Neural cell (in vitro differentiated cells): ENCODE measurements at regions not wholly inside any gene's neighbourhood (a gene's known extent, or its start where the extent isn't known, plus 50 kb on each side); places are given as distances from the start of the nearest gene placed in this dataset.

Source experiments
- H2AFZ ChIP-seq: fragments of 200-600, 300-800 bp; sonication (generic), shearing (Covaris generic); 2 replicates; pipeline ENCODE4 v1.6.0; 2014; ENCODE audit warnings: low read depth, mild to moderate bottlenecking, antibody characterized with exemption, low read length, moderate library complexity
- H3F3A ChIP-seq: fragments of 200-600 bp; shearing (Covaris generic); 2 replicates; pipeline ENCODE4 v1.6.1; 2016; ENCODE audit warnings: mild to moderate bottlenecking, moderate library complexity, mixed read lengths, antibody characterized with exemption, low read length; ENCODE audit not compliant: insufficient read depth, poor library complexity, severe bottlenecking
- H3K27ac ChIP-seq: fragments of 200-600, 300-800 bp; sonication (generic), shearing (Covaris generic); 2 replicates; pipeline ENCODE4 v1.5.1; 2014; ENCODE audit warnings: mild to moderate bottlenecking, low read length, moderate library complexity
- H3K27me3 ChIP-seq: fragments of 300-800, 200-600 bp; sonication (generic), shearing (Covaris generic); 2 replicates; pipeline ENCODE4 v1.6.0; 2014; ENCODE audit warnings: mild to moderate bottlenecking, low read depth, low read length, moderate library complexity; ENCODE audit not compliant: insufficient read depth
- H3K36me3 ChIP-seq: fragments of 300-800, 200-600 bp; sonication (generic), shearing (Covaris generic); 2 replicates; pipeline ENCODE4 v1.5.1; 2014; ENCODE audit warnings: mild to moderate bottlenecking, antibody characterized with exemption, low read length, moderate library complexity; ENCODE audit not compliant: insufficient read depth
- H3K4me2 ChIP-seq: fragments of 300-800, 200-600 bp; sonication (generic), shearing (Covaris generic); 2 replicates; pipeline ENCODE4 v1.6.0; 2014; ENCODE audit warnings: mild to moderate bottlenecking, low read length
- H3K4me3 ChIP-seq: fragments of 300-800, 200-600 bp; sonication (generic), shearing (Covaris generic); 2 replicates; pipeline ENCODE4 v1.5.1; 2014; ENCODE audit warnings: mild to moderate bottlenecking, low read length, moderate library complexity
- H3K79me2 ChIP-seq: fragments of 200-600 bp; shearing (Covaris generic); replicated peaks from 2 replicates; pipeline ENCODE4 v1.6.0; 2014; ENCODE audit warnings: mild to moderate bottlenecking, low read length, moderate library complexity; ENCODE audit not compliant: insufficient read depth
- H3K9ac ChIP-seq: fragments of 300-800, 200-600 bp; sonication (generic), shearing (Covaris generic); 2 replicates; pipeline ENCODE4 v1.6.1; 2016; ENCODE audit warnings: mild to moderate bottlenecking, low read length, mixed read lengths
- H3K9me2 ChIP-seq: fragments of 200-600 bp; shearing (Covaris generic); 2 replicates; pipeline ENCODE4 v1.6.1; 2016; ENCODE audit warnings: mild to moderate bottlenecking, low read length, mixed read lengths; ENCODE audit not compliant: insufficient read depth
- H3K9me3 ChIP-seq: fragments of 200-600, 300-800 bp; sonication (generic), shearing (Covaris generic); 2 replicates; pipeline ENCODE4 v1.6.1; 2016; ENCODE audit warnings: mild to moderate bottlenecking, mixed run types, low read length, moderate library complexity, mixed read lengths
- H4K20me1 ChIP-seq: fragments of 200-600 bp; shearing (Covaris generic); 2 replicates; pipeline ENCODE4 v1.6.1; 2016; ENCODE audit warnings: mild to moderate bottlenecking, mixed run types; ENCODE audit not compliant: insufficient read depth
- EP300 ChIP-seq: fragments of 450-650 bp; conservative IDR thresholded peaks from 2 replicates; pipeline ENCODE4 v1.6.1; 2014; ENCODE audit warnings: antibody characterized with exemption, mild to moderate bottlenecking, moderate library complexity; ENCODE audit not compliant: poor library complexity, severe bottlenecking
- EZH2 ChIP-seq: fragments of 200-600, 300-800 bp; shearing (Covaris generic), sonication (generic); IDR thresholded peaks from 2 replicates; pipeline ENCODE4 v1.6.1; 2014; ENCODE audit warnings: antibody characterized with exemption, low read length, borderline replicate concordance, mild to moderate bottlenecking; ENCODE audit not compliant: insufficient read depth, poor library complexity, severe bottlenecking
- MXI1 ChIP-seq: fragments of 450-650 bp; conservative IDR thresholded peaks from 2 replicates; pipeline ENCODE4 v1.6.1; 2014; ENCODE audit warnings: antibody characterized with exemption, mild to moderate bottlenecking; ENCODE audit not compliant: poor library complexity, severe bottlenecking
- POLR2AphosphoS5 ChIP-seq: IDR thresholded peaks from 2 replicates; pipeline ENCODE4 v1.6.1; 2012
- RAD21 ChIP-seq: fragments of 450-650 bp; conservative IDR thresholded peaks from 2 replicates; pipeline ENCODE4 v1.6.1; 2014; ENCODE audit warnings: antibody characterized with exemption, mild to moderate bottlenecking, moderate library complexity
- SMC3 ChIP-seq: fragments of 450-650 bp; conservative IDR thresholded peaks from 2 replicates; pipeline ENCODE4 v1.6.1; 2014; ENCODE audit warnings: antibody characterized with exemption, mild to moderate bottlenecking, moderate library complexity; ENCODE audit not compliant: poor library complexity
- TAF1 ChIP-seq: IDR thresholded peaks from 2 replicates; pipeline ENCODE4 v1.6.1; 2012; ENCODE audit warnings: low read depth
- TF ChIP-seq, protein P1 (sequence below): fragments of 450-650 bp; IDR thresholded peaks from 2 replicates; pipeline ENCODE4 v1.5.1; 2014; ENCODE audit warnings: antibody characterized with exemption, mild to moderate bottlenecking, moderate library complexity; ENCODE audit not compliant: poor library complexity, severe bottlenecking
- TF ChIP-seq, protein P2 (sequence below): IDR thresholded peaks from 2 replicates; pipeline ENCODE4 v1.6.1; 2012; ENCODE audit warnings: borderline replicate concordance

DNA sequence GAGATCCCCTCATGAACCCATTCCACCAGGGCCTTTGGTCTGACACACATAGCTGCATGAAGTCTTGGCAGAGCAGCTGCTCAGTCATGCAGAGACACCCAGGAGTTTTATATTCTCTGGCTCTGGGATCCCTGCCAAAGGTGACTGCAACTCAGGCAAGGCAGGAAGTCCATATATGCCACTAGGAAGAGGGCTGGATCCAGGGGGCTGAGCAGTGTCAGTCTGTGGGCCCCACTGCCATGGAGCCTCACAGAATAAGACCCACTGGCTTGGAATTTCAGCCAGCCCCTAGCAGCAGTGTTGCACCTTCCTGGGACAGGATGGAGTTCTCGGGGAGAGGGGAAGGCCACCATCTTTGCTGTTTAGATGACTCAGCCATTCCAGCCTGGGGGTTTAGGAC is 199.7 kb downstream of the TBX15 start:
- H3K9ac ChIP-seq, result no peak overlapping the region
- H3F3A ChIP-seq, result no peaks in the 10 kb centered on the region
- H3K79me2 ChIP-seq, result no peaks in the 10 kb centered on the region
- H3K27me3 ChIP-seq, result no peaks in the 10 kb centered on the region
- no peak overlapping the region for H3K4me3 ChIP-seq
- no peaks in the 10 kb centered on the region for H3K9me3 ChIP-seq
- H3K4me2 ChIP-seq, result no peak overlapping the region
- no peaks in the 10 kb centered on the region for H4K20me1 ChIP-seq
- no peak overlapping the region for H2AFZ ChIP-seq
- TF ChIP-seq RAD21 (no peak), EZH2 (no peak), POLR2AphosphoS5 (no peak), TAF1 (no peak), EP300 (no peak), MXI1 (no peak), SMC3 (no peak)
- TF ChIP-seq, protein P1, sequence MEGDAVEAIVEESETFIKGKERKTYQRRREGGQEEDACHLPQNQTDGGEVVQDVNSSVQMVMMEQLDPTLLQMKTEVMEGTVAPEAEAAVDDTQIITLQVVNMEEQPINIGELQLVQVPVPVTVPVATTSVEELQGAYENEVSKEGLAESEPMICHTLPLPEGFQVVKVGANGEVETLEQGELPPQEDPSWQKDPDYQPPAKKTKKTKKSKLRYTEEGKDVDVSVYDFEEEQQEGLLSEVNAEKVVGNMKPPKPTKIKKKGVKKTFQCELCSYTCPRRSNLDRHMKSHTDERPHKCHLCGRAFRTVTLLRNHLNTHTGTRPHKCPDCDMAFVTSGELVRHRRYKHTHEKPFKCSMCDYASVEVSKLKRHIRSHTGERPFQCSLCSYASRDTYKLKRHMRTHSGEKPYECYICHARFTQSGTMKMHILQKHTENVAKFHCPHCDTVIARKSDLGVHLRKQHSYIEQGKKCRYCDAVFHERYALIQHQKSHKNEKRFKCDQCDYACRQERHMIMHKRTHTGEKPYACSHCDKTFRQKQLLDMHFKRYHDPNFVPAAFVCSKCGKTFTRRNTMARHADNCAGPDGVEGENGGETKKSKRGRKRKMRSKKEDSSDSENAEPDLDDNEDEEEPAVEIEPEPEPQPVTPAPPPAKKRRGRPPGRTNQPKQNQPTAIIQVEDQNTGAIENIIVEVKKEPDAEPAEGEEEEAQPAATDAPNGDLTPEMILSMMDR, result no peak
- TF ChIP-seq, protein P2, sequence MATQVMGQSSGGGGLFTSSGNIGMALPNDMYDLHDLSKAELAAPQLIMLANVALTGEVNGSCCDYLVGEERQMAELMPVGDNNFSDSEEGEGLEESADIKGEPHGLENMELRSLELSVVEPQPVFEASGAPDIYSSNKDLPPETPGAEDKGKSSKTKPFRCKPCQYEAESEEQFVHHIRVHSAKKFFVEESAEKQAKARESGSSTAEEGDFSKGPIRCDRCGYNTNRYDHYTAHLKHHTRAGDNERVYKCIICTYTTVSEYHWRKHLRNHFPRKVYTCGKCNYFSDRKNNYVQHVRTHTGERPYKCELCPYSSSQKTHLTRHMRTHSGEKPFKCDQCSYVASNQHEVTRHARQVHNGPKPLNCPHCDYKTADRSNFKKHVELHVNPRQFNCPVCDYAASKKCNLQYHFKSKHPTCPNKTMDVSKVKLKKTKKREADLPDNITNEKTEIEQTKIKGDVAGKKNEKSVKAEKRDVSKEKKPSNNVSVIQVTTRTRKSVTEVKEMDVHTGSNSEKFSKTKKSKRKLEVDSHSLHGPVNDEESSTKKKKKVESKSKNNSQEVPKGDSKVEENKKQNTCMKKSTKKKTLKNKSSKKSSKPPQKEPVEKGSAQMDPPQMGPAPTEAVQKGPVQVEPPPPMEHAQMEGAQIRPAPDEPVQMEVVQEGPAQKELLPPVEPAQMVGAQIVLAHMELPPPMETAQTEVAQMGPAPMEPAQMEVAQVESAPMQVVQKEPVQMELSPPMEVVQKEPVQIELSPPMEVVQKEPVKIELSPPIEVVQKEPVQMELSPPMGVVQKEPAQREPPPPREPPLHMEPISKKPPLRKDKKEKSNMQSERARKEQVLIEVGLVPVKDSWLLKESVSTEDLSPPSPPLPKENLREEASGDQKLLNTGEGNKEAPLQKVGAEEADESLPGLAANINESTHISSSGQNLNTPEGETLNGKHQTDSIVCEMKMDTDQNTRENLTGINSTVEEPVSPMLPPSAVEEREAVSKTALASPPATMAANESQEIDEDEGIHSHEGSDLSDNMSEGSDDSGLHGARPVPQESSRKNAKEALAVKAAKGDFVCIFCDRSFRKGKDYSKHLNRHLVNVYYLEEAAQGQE, result no peak
- no peak overlapping the region for H3K27ac ChIP-seq
- H3K36me3 ChIP-seq, result no peaks in the 10 kb centered on the region
- no peaks in the 10 kb centered on the region for H3K9me2 ChIP-seq

DNA sequence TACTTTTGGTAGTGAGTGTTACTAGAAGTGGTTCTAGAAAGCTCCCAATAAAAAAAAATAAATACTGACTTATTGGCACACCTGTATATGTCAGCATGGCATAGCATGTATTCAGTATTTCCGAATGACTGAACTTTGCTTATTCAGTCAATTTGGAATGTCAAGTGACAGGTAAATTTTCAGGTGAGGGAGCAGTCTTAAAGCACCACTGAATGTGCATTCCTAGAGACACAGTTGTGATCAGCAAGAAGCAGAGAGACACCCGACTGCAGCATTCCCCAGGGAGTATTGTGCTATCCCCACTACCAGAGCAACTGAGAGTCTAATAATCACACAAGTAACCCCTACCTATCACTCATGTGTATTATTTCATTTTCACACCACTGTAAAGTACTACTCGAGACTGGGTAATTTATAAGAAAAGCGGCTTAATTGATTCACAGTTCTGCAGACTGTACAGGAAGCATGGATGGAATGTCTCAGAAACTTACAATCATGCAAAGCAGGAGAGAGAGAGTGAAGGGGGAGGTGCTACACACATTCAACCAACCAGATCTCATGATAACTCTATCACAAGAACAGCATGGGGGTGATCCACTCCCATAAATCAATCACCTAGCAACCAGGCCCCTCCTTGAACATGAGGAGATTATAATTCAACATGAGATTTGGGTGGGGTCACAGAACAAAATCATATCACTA is 201.5 kb downstream of the TBX15 start:
- Histone ChIP-seq H3K9ac (no peak overlapping the region), H3K4me2 (no peak overlapping the region), H2AFZ (no peak overlapping the region), H4K20me1 (no peaks in the 10 kb centered on the region), H3K9me3 (no peaks in the 10 kb centered on the region), H3K4me3 (peak overlapping the region; percentile 11), H3K27me3 (no peaks in the 10 kb centered on the region), H3K36me3 (no peaks in the 10 kb centered on the region), H3K27ac (peak overlapping the region; percentile 22), H3K9me2 (no peaks in the 10 kb centered on the region), H3F3A (no peaks in the 10 kb centered on the region), H3K79me2 (no peaks in the 10 kb centered on the region)
- TF ChIP-seq MXI1 (no peak), POLR2AphosphoS5 (peak; percentile 28), SMC3 (no peak), EP300 (peak; percentile 50), RAD21 (no peak), TAF1 (no peak), EZH2 (no peak)
- TF ChIP-seq, protein P1, result no peak
- TF ChIP-seq, protein P2, result no peak
